ENCODE measurements at regions not wholly inside any gene's neighbourhood (a gene's known extent, or its start where the extent isn't known, plus 50 kb on each side); places are given as distances from the start of the nearest gene placed in this dataset.
"Not testable (repeated sequence)": the region's sequence is repeated elsewhere in the genome, so short reads cannot be mapped to it uniquely, and the experiment has no call there.

GRCh38 chr2:31696068-31696467, 115.3 kb upstream of the SRD5A2 start:
- DNase-seq (ENCODE audit: low spot score in 2 of 2) = no peak
- H3K4me3 ChIP-seq = no peak overlapping the region
- TF ChIP-seq EP300 (IDR thresholded peaks at IDR 0.05) (no peak), CTCF (IDR thresholded peaks at IDR 0.05) (no peak), POLR2AphosphoS5 (IDR thresholded peaks at IDR 0.05) (no peak), POLR2A (IDR thresholded peaks at IDR 0.05) (no peak)
- no peaks in the 10 kb centered on the region for H3K27me3 ChIP-seq
- H3K4me1 ChIP-seq = no peaks in the 10 kb centered on the region
- 85% methylated on average over 1 of the region's 1 CpG for WGBS
- no peak overlapping the region for H3K27ac ChIP-seq
- H3K9me3 ChIP-seq = peaks cover 56% of the 10 kb centered on the region
- H3K36me3 ChIP-seq = no peaks in the 10 kb centered on the region

- Histone ChIP-seq H3K27me3 (no peaks in the 10 kb centered on the region), H3K4me3 (no peak overlapping the region), H3K36me3 (no peaks in the 10 kb centered on the region), H3K4me1 (no peaks in the 10 kb centered on the region), H3K27ac (no peak overlapping the region), H3K9me3 (peaks cover 53% of the 10 kb centered on the region)
- WGBS = 62% methylated on average over 3 of the region's 3 CpGs
- TF ChIP-seq POLR2A (IDR thresholded peaks at IDR 0.05) (no peak), CTCF (IDR thresholded peaks at IDR 0.05) (no peak), EP300 (IDR thresholded peaks at IDR 0.05) (no peak), POLR2AphosphoS5 (IDR thresholded peaks at IDR 0.05) (no peak)
- no peak for DNase-seq (ENCODE audit: low spot score in 2 of 2)
Measured at GRCh38 chr2:31694444-31694843, 113.7 kb upstream of the SRD5A2 start.

- peaks cover 58% of the 10 kb centered on the region for H3K9me3 ChIP-seq
- H3K4me1 ChIP-seq = no peaks in the 10 kb centered on the region
- H3K4me3 ChIP-seq = no peak overlapping the region
- WGBS = 82% methylated on average over 3 of the region's 3 CpGs
- H3K27ac ChIP-seq = no peak overlapping the region
- no peak for TF ChIP-seq CTCF (IDR thresholded peaks at IDR 0.05)
- TF ChIP-seq POLR2A (IDR thresholded peaks at IDR 0.05) = no peak
- TF ChIP-seq EP300 (IDR thresholded peaks at IDR 0.05) = no peak
- no peak for TF ChIP-seq POLR2AphosphoS5 (IDR thresholded peaks at IDR 0.05)
- no peak for DNase-seq (ENCODE audit: low spot score in 2 of 2)
- no peaks in the 10 kb centered on the region for H3K27me3 ChIP-seq
- H3K36me3 ChIP-seq = no peaks in the 10 kb centered on the region
Measured at GRCh38 chr2:31693882-31694281, 113.1 kb upstream of the SRD5A2 start.

- 55% methylated on average over 4 of the region's 4 CpGs for WGBS
- no peaks in the 10 kb centered on the region for H3K36me3 ChIP-seq
- H3K4me3 ChIP-seq = no peak overlapping the region
- H3K4me1 ChIP-seq = no peaks in the 10 kb centered on the region
- no peaks in the 10 kb centered on the region for H3K27me3 ChIP-seq
- peaks cover 36% of the 10 kb centered on the region for H3K9me3 ChIP-seq
- DNase-seq (ENCODE audit: low spot score in 2 of 2) = no peak
- TF ChIP-seq POLR2AphosphoS5 (IDR thresholded peaks at IDR 0.05) (no peak), POLR2A (IDR thresholded peaks at IDR 0.05) (no peak), EP300 (IDR thresholded peaks at IDR 0.05) (no peak), CTCF (IDR thresholded peaks at IDR 0.05) (no peak)
- H3K27ac ChIP-seq = no peak overlapping the region
Measured at GRCh38 chr2:31688282-31688681, 107.5 kb upstream of the SRD5A2 start.

- not testable (repeated sequence) for H3K4me1 ChIP-seq; H3K36me3 ChIP-seq; H3K27me3 ChIP-seq; H3K27ac ChIP-seq; H3K4me3 ChIP-seq; DNase-seq (ENCODE audit: low spot score in 2 of 2)
- WGBS = 56% methylated on average over 4 of the region's 4 CpGs
- H3K9me3 ChIP-seq = peaks cover 15% of the 10 kb centered on the region
Measured at GRCh38 chr2:31683506-31683905, 102.8 kb upstream of the SRD5A2 start.

- Histone ChIP-seq H3K4me1 (no peaks in the 10 kb centered on the region), H3K36me3 (no peaks in the 10 kb centered on the region), H3K9me3 (peaks cover 15% of the 10 kb centered on the region), H3K27me3 (no peaks in the 10 kb centered on the region), H3K4me3 (no peak overlapping the region), H3K27ac (no peak overlapping the region)
- 61% methylated on average over 3 of the region's 3 CpGs for WGBS
- no peak for TF ChIP-seq CTCF (IDR thresholded peaks at IDR 0.05)
- TF ChIP-seq POLR2A (IDR thresholded peaks at IDR 0.05) = no peak
- no peak for TF ChIP-seq EP300 (IDR thresholded peaks at IDR 0.05)
- no peak for TF ChIP-seq POLR2AphosphoS5 (IDR thresholded peaks at IDR 0.05)
- no peak for DNase-seq (ENCODE audit: low spot score in 2 of 2)
Measured at GRCh38 chr2:31675485-31675901, 94.8 kb upstream of the SRD5A2 start.
